Kidney epithelial cell (primary cell): ENCODE measurements at regions not wholly inside any gene's neighbourhood (a gene's known extent, or its start where the extent isn't known, plus 50 kb on each side); places are given as distances from the start of the nearest gene placed in this dataset.
"Not testable (repeated sequence)": the region's sequence is repeated elsewhere in the genome, so short reads cannot be mapped to it uniquely, and the experiment has no call there.

Experiments used
- DNase-seq: peaks from one replicate; pipeline ENCODE4 v3.0.0-alpha.2; 2010; ENCODE audit warnings: low read depth
- H3K27me3 ChIP-seq: 2 replicates; pipeline ENCODE4 v1.6.0; 2011; ENCODE audit warnings: low read length; ENCODE audit not compliant: control insufficient read depth, insufficient read depth
- H3K36me3 ChIP-seq: 2 replicates; pipeline ENCODE4 v1.5.1; 2011; ENCODE audit warnings: low read length; ENCODE audit not compliant: control insufficient read depth, insufficient read depth
- H3K4me3 ChIP-seq: 2 replicates; pipeline ENCODE4 v1.5.1; 2011; ENCODE audit warnings: low read depth, mild to moderate bottlenecking, control low read depth, low read length
- TF ChIP-seq, protein P1 (sequence below): IDR thresholded peaks from 2 replicates; pipeline ENCODE4 v1.5.1; 2011; ENCODE audit warnings: mild to moderate bottlenecking, moderate library complexity, low read length, control low read depth, inconsistent platforms; ENCODE audit not compliant: insufficient read depth, poor library complexity, severe bottlenecking

DNA sequence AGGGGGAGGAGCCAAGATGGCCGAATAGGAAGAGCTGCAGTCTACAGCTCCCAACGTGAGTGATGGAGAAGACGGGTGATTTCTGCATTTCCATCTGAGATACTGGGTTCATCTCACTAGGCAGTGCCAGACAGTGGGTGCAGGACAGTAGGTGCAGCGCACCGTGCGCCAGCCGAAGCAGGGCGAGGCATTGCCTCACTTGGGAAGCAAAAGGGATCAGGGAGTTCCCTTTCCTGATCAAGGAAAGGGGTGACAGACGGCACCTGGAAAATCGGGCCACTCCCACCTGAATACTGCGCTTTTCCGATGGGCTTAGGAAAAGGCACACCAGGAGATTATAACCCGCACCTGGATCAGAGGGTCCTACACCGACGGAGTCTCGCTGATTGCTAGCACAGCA is 121.1 kb upstream of the SESTD1 start:
- not testable (repeated sequence) for H3K4me3 ChIP-seq, H3K27me3 ChIP-seq, DNase-seq, H3K36me3 ChIP-seq

DNA sequence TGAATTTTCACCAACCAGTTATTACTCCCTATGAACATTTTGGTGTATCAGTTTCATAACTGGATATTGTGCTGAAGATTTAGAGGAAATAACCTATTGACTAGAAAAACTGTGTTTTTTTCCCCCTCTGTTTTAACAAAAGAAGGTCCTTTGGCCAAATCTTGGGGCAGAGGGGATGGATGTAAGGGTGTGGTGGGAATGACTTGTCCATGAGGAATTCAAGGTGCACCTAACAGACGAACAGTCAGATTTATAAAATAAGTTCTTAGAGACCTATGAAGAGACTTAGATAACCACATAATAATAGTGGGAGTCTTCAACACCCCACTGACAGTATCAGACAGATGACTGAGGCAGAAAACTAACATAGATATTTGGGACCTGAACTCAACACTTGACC is 119.3 kb upstream of the SESTD1 start:
- H3K4me3 ChIP-seq, result no peak overlapping the region
- H3K36me3 ChIP-seq, result no peaks in the 10 kb centered on the region
- TF ChIP-seq, protein P1, sequence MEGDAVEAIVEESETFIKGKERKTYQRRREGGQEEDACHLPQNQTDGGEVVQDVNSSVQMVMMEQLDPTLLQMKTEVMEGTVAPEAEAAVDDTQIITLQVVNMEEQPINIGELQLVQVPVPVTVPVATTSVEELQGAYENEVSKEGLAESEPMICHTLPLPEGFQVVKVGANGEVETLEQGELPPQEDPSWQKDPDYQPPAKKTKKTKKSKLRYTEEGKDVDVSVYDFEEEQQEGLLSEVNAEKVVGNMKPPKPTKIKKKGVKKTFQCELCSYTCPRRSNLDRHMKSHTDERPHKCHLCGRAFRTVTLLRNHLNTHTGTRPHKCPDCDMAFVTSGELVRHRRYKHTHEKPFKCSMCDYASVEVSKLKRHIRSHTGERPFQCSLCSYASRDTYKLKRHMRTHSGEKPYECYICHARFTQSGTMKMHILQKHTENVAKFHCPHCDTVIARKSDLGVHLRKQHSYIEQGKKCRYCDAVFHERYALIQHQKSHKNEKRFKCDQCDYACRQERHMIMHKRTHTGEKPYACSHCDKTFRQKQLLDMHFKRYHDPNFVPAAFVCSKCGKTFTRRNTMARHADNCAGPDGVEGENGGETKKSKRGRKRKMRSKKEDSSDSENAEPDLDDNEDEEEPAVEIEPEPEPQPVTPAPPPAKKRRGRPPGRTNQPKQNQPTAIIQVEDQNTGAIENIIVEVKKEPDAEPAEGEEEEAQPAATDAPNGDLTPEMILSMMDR, result no peak
- no peak for DNase-seq
- H3K27me3 ChIP-seq, result no peaks in the 10 kb centered on the region

DNA sequence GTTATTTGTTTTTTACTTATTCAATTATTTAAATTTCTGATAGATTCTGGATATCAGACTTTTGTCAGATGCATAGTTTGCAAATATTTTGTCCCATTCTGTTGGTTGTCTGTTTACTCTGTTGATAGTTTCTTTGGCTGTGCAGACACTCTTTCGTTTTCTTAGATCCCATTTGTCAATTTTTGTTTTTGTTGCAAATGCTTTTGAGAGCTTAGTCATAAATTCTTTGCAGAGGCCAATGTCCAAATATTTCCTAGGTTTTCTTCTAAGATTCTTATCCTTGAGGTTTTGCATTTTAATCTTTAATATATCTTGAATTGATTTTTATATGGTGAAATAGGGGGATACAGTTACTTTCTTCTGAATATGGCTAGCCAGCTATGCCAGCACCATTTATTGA is 112.7 kb upstream of the SESTD1 start:
- Histone ChIP-seq H3K27me3 (no peaks in the 10 kb centered on the region), H3K36me3 (no peaks in the 10 kb centered on the region), H3K4me3 (no peak overlapping the region)
- TF ChIP-seq, protein P1, result no peak
- DNase-seq, result no peak

DNA sequence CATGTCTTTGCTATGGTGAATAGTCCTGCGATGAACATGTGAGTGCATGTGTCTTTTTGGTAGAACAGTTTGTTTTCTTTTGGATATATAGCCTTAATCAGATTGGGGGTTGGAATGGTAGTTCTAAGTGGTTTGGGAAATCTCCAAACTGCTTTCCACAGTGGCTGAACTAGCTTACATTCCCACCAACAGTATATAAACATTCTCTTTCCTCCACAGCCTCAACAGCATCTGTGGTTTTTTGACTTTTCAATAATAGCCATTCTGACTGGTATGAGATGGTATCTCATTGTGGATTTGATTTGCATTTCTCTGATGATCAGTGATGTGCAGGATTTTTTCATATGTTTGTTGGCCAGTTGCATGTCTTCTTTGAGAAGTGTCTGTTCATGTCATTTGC is 112.2 kb upstream of the SESTD1 start:
- TF ChIP-seq, protein P1, result no peak
- Histone ChIP-seq H3K36me3 (no peaks in the 10 kb centered on the region), H3K4me3 (no peak overlapping the region), H3K27me3 (no peaks in the 10 kb centered on the region)
- DNase-seq, result no peak

DNA sequence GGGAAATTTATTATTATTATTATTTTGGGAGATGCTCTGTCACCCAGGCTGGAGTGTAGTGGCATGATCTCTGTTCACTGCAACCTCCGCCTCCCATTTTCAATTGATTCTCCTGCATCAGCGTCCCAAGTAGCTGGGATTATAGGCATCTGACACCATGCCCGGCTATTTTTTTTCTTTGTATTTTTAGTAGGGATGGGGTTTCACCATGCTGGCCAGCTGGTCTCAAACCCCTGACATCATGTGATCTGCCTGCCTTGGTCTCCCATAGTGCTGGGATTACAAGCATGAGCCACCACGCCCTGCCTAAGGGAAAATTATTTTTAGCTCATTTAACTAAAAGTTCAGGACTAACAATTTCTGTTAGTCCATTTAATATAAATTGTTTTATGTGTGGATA is 109.2 kb upstream of the SESTD1 start:
- DNase-seq, result no peak
- TF ChIP-seq, protein P1, result no peak
- no peak overlapping the region for H3K4me3 ChIP-seq
- H3K27me3 ChIP-seq, result no peaks in the 10 kb centered on the region
- H3K36me3 ChIP-seq, result no peaks in the 10 kb centered on the region

DNA sequence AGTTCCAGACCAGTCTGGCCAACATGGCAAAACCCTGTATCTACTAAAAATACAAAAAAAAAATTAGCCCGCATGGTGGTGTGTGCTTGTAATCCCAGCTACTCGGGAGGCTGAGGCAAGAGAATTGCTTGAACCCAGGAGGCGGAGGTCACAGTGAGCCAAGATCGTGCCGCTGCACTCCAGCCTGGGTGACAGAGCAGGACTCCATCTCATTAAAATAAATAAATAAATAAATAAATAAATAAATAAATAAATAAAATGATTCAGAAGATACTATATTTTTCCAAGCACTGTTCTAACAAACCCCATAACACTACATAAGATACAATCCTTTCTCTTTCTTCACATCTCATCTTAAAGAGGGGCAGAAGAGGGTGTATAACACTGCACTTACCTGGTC is 100.9 kb upstream of the SESTD1 start:
- not testable (repeated sequence) for H3K4me3 ChIP-seq, DNase-seq, H3K36me3 ChIP-seq, H3K27me3 ChIP-seq

DNA sequence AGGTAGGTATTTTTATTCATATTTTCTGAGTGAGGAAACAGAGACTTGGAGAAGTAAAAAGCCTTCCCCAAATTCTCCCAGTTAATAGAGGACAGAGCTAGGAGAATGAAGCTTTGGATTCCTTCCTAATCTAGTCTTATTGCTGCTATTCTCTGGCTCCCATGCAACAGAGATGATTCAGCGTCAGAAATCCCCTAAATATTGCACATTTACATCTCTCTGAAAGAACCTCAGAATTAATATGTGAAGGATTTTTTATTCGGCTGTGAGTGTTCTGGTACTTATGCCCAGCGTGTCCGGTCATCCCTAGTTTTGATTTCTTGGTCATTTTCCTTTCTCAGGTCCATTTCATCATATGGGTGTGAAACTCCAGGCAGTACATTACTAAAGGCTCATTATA is 91.2 kb upstream of the SESTD1 start:
- TF ChIP-seq, protein P1, result no peak
- Histone ChIP-seq H3K36me3 (no peaks in the 10 kb centered on the region), H3K4me3 (no peak overlapping the region), H3K27me3 (no peaks in the 10 kb centered on the region)
- no peak for DNase-seq
